PC-3 (cell line): ENCODE measurements at regions not wholly inside any gene's neighbourhood (a gene's known extent, or its start where the extent isn't known, plus 50 kb on each side); places are given as distances from the start of the nearest gene placed in this dataset.

Source experiments
- ATAC-seq: fragments of 200-7000 bp; cut with Tn5 transposase; 2 replicates; pipeline ENCODE4 v1.9.1; 2020; ENCODE audit warnings: mild to moderate bottlenecking, moderate library complexity
- BruUV-seq: library from RNA; stranded (reverse); fragments of 400-500 nt; replicated peaks from 2 replicates; lab custom pipeline; 2021; lab: Mats Ljungman, UMichigan
- CTCF ChIA-PET: fragments of 300-600 bp; sonication (Branson Sonifier 250); formaldehyde crosslinking; loops from one replicate; lab custom pipeline; 2022; ENCODE audit warnings: antibody characterized with exemption; lab: Charles Lee
- POLR2A ChIA-PET: fragments of 300-600 bp; sonication (Branson Sonifier 250); formaldehyde crosslinking; loops from one replicate; lab custom pipeline; 2022; ENCODE audit warnings: antibody characterized with exemption; ENCODE audit not compliant: unreplicated experiment; lab: Charles Lee
- DNase-seq: peaks from one replicate; pipeline ENCODE4 v3.0.0-alpha.2; 2015
- H2AFZ ChIP-seq: fragments of 300-600 bp; sonication (generic); 2 replicates; pipeline ENCODE4 v1.6.0; 2016; ENCODE audit warnings: antibody characterized with exemption, low read length
- H3F3A ChIP-seq: fragments of 300-600 bp; sonication (generic); one replicate; pipeline ENCODE4 v1.6.0; 2017; ENCODE audit warnings: antibody characterized with exemption, low read length, control low read depth, mild to moderate bottlenecking; ENCODE audit not compliant: unreplicated experiment
- H3K27ac ChIP-seq: fragments of 300-600 bp; sonication (generic); 2 replicates; pipeline ENCODE4 v1.5.1; 2016; ENCODE audit warnings: mild to moderate bottlenecking, low read length
- H3K27me3 ChIP-seq: fragments of 300-600 bp; sonication (generic); 2 replicates; pipeline ENCODE4 v1.6.1; 2016; ENCODE audit warnings: low read length, mixed read lengths
- H3K36me3 ChIP-seq: fragments of 300-600 bp; sonication (generic); 2 replicates; pipeline ENCODE4 v1.6.1; 2016; ENCODE audit warnings: low read depth, mixed run types, low read length, mixed read lengths
- H3K4me1 ChIP-seq: fragments of 300-600 bp; sonication (generic); 2 replicates; pipeline ENCODE4 v1.5.1; 2016; ENCODE audit warnings: low read length; ENCODE audit not compliant: insufficient read depth
- H3K4me2 ChIP-seq: fragments of 300-600 bp; sonication (generic); 2 replicates; pipeline ENCODE4 v1.6.0; 2016; ENCODE audit warnings: low read length
- H3K4me3 ChIP-seq: fragments of 300-600 bp; sonication (generic); 2 replicates; pipeline ENCODE4 v1.5.1; 2016; ENCODE audit warnings: mild to moderate bottlenecking, low read length, mixed read lengths
- H3K79me2 ChIP-seq: fragments of 300-600 bp; sonication (generic); 2 replicates; pipeline ENCODE4 v1.6.1; 2017; ENCODE audit warnings: low read length, mixed read lengths
- H3K9ac ChIP-seq: fragments of 300-600 bp; sonication (generic); 2 replicates; pipeline ENCODE4 v1.6.0; 2016; ENCODE audit warnings: mild to moderate bottlenecking, low read length
- H3K9me2 ChIP-seq: fragments of 300-600 bp; sonication (generic); replicated peaks from 2 replicates; pipeline ENCODE4 v1.6.1; 2016; ENCODE audit warnings: mixed run types, low read length, mixed read lengths
- H3K9me3 ChIP-seq: fragments of 300-600 bp; sonication (generic); 2 replicates; pipeline ENCODE4 v1.6.1; 2016; ENCODE audit warnings: low read length, mixed read lengths
- H4K20me1 ChIP-seq: fragments of 300-600 bp; sonication (generic); 2 replicates; pipeline ENCODE4 v1.6.1; 2016; ENCODE audit warnings: low read length, mixed read lengths
- EZH2 ChIP-seq: fragments of 300-600 bp; sonication (generic); IDR thresholded peaks from one replicate; pipeline ENCODE4 v1.6.1; 2017; ENCODE audit warnings: antibody characterized with exemption, mild to moderate bottlenecking, low read length; ENCODE audit not compliant: unreplicated experiment
- EZH2phosphoT487 ChIP-seq: fragments of 300-600 bp; sonication (generic); IDR thresholded peaks from 2 replicates; pipeline ENCODE4 v1.6.1; 2018; ENCODE audit warnings: mild to moderate bottlenecking, antibody characterized with exemption, low read length, borderline replicate concordance
- intact Hi-C: fragments of 100-400 bp; cut with micrococcal nuclease; formaldehyde crosslinking; loops from 2 replicates; pipeline ENCODE4 v1.9.0; 2023
- TF ChIP-seq, protein P1 (sequence below): fragments of 300-600 bp; sonication (generic); conservative IDR thresholded peaks from 2 replicates; pipeline ENCODE4 v1.5.1; 2017; ENCODE audit warnings: antibody characterized with exemption, low read depth, mild to moderate bottlenecking, low read length

DNA sequence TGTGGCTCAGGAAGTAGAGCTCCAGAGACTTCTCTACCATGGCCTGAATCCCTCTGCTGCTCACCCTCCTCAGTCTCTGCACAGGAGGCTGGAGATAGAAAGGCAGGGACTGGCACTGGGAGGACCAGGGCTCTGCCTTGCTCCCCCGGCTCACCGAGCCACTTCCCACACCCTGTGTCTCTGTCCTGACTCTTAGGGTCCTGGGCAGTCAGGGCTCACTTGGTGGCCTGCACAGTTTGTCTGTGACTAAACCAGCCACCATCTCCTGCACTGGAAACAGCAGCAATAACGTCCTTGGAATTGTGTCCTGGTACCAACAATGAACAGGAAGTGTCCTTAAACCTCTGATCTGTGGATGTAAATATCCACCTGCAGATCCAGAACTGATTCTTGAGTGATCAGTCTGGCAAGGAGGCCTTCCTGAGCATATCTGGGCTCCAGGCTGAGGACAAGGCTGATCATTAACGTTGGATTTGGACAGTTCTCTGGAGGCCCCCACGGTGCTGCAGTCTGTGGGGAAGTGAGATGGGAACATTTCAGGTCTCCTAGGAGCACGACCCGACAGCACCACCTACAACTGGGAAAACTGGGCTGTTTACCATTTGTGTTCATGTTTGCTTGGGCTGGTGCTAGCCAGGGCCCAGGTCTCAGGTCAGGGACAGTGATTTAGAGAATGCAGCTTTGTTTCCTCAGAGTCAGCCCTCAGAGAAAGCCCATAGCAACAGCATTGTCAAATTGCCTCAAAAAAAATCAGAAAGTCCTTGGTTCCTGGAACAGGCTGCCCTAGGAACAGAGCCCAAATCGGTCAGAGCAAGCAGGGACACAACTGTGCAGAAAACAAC is 82.5 kb downstream of the ZNF280B start:
- Histone ChIP-seq H3K79me2 (no peaks in the 10 kb centered on the region), H3K27me3 (peaks cover 10% of the 10 kb centered on the region), H3K4me2 (no peak overlapping the region), H3F3A (no peaks in the 10 kb centered on the region), H2AFZ (no peak overlapping the region), H3K36me3 (no peaks in the 10 kb centered on the region), H3K27ac (no peak overlapping the region), H3K9ac (no peak overlapping the region), H3K4me3 (no peak overlapping the region), H4K20me1 (no peaks in the 10 kb centered on the region), H3K9me3 (no peaks in the 10 kb centered on the region), H3K4me1 (no peaks in the 10 kb centered on the region), H3K9me2 (no peaks in the 10 kb centered on the region)
- BruUV-seq, result no TSS peak
- CTCF ChIA-PET, result no interaction called here
- ATAC-seq (no peak), DNase-seq (no peak)
- intact Hi-C loops, result no loop called here
- TF ChIP-seq, protein P1, sequence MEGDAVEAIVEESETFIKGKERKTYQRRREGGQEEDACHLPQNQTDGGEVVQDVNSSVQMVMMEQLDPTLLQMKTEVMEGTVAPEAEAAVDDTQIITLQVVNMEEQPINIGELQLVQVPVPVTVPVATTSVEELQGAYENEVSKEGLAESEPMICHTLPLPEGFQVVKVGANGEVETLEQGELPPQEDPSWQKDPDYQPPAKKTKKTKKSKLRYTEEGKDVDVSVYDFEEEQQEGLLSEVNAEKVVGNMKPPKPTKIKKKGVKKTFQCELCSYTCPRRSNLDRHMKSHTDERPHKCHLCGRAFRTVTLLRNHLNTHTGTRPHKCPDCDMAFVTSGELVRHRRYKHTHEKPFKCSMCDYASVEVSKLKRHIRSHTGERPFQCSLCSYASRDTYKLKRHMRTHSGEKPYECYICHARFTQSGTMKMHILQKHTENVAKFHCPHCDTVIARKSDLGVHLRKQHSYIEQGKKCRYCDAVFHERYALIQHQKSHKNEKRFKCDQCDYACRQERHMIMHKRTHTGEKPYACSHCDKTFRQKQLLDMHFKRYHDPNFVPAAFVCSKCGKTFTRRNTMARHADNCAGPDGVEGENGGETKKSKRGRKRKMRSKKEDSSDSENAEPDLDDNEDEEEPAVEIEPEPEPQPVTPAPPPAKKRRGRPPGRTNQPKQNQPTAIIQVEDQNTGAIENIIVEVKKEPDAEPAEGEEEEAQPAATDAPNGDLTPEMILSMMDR, result no peak
- TF ChIP-seq EZH2phosphoT487 (no peak), EZH2 (no peak)
- POLR2A ChIA-PET, result no interaction called here

DNA sequence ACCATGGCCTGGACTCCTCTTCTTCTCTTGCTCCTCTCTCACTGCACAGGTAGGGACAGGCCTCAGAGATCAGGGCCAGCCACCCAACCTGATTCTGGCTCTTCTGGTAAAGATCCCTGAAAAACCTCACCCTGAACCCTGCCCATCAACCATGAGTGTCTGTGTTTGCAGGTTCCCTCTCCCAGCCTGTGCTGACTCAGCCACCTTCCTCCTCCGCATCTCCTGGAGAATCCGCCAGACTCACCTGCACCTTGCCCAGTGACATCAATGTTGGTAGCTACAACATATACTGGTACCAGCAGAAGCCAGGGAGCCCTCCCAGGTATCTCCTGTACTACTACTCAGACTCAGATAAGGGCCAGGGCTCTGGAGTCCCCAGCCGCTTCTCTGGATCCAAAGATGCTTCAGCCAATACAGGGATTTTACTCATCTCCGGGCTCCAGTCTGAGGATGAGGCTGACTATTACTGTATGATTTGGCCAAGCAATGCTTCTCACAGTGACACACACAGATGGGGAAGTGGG is 80.9 kb downstream of the ZNF280B start:
- ChIA-PET POLR2A (no interaction called here), CTCF (no interaction called here)
- Histone ChIP-seq H3K4me3 (no peak overlapping the region), H3K79me2 (no peaks in the 10 kb centered on the region), H3F3A (no peaks in the 10 kb centered on the region), H3K9me3 (no peaks in the 10 kb centered on the region), H3K36me3 (no peaks in the 10 kb centered on the region), H3K4me2 (no peak overlapping the region), H3K27me3 (0 out of 2 replicates have a peak, but pooled peaks cover 3% of the 10 kb centered on the region), H3K27ac (no peak overlapping the region), H3K9me2 (no peaks in the 10 kb centered on the region), H3K9ac (no peak overlapping the region), H2AFZ (no peak overlapping the region), H4K20me1 (no peaks in the 10 kb centered on the region), H3K4me1 (no peaks in the 10 kb centered on the region)
- ATAC-seq (no peak), DNase-seq (no peak)
- intact Hi-C loops, result no loop called here
- TF ChIP-seq EZH2 (no peak), EZH2phosphoT487 (no peak)
- TF ChIP-seq, protein P1, result no peak
- BruUV-seq, result no TSS peak
